GM12878 (cell line): ENCODE measurements at regions not wholly inside any gene's neighbourhood (a gene's known extent, or its start where the extent isn't known, plus 50 kb on each side); places are given as distances from the start of the nearest gene placed in this dataset.

ENCODE experiments used
- ATAC-seq: fragments of 200-7000 bp; cut with Tn5 transposase; 3 replicates; pipeline ENCODE4 v1.9.1; 2020; ENCODE audit warnings: mild to moderate bottlenecking, moderate library complexity
- BruUV-seq: library from RNA; stranded (reverse); fragments of 400-500 nt; replicated peaks from 2 replicates; lab custom pipeline; 2021; lab: Mats Ljungman, UMichigan
- CTCF ChIA-PET: fragments of 300-600 bp; sonication (Branson Sonifier 250); formaldehyde crosslinking; extraction: SDS; loops from one replicate; lab custom pipeline; 2021; ENCODE audit warnings: inconsistent platforms; lab: Yijun Ruan, JAX
- POLR2A ChIA-PET: fragments of 350-600 bp; formaldehyde crosslinking; extraction: SDS; loops from one replicate; lab custom pipeline; 2021; ENCODE audit warnings: inconsistent platforms; lab: Charles Lee
- RAD21 ChIA-PET: fragments of 300-600 bp; sonication (Branson Sonifier 250); formaldehyde crosslinking; loops from one replicate; lab custom pipeline; 2023; ENCODE audit warnings: antibody characterized with exemption; ENCODE audit not compliant: unreplicated experiment; lab: Charles Lee
- SMC1A ChIA-PET: fragments of 300-600 bp; sonication (Branson Sonifier 250); formaldehyde crosslinking; loops from one replicate; lab custom pipeline; 2023; ENCODE audit not compliant: unreplicated experiment, uncharacterized antibody; lab: Charles Lee
- DNase-seq: peaks from one replicate; pipeline ENCODE4 v3.0.0-alpha.2; 2011; ENCODE audit warnings: low read depth, low spot score
- FAIRE-seq: peaks from 3 replicates; lab custom pipeline; 2011; peaks lifted over from hg19 to GRCh38; lab: Jason Lieb, UNC
- H2AFZ ChIP-seq: 2 replicates; pipeline ENCODE4 v1.6.0; 2011; ENCODE audit warnings: low read depth, low read length, control low read depth; ENCODE audit not compliant: control insufficient read depth
- H3K27ac ChIP-seq: 2 replicates; pipeline ENCODE4 v1.5.1; 2011; ENCODE audit warnings: control low read depth; ENCODE audit not compliant: control insufficient read depth, insufficient read depth
- H3K27me3 ChIP-seq, 2 experiments: replicated peaks in 1 of 2; 2 replicates each; pipeline versions ENCODE4 v1.6.0 to v1.6.1; 2011; ENCODE audit warnings: low read length in 1 of 2; ENCODE audit not compliant: control insufficient read depth in 2 of 2, insufficient read depth in 2 of 2
- H3K36me3 ChIP-seq, 2 experiments: 2 replicates each; pipeline ENCODE4 v1.5.1; 2011; ENCODE audit warnings: low read length in 1 of 2; ENCODE audit not compliant: control insufficient read depth in 2 of 2, insufficient read depth in 2 of 2
- H3K4me1 ChIP-seq: 2 replicates; pipeline ENCODE4 v1.6.1; 2011; ENCODE audit warnings: mild to moderate bottlenecking, low read length, moderate library complexity, mixed read lengths; ENCODE audit not compliant: control insufficient read depth, insufficient read depth
- H3K4me2 ChIP-seq: 2 replicates; pipeline ENCODE4 v1.6.0; 2011; ENCODE audit warnings: control low read depth; ENCODE audit not compliant: control insufficient read depth, insufficient read depth
- H3K4me3 ChIP-seq: fragments of 200-600 bp; sonication (generic); 2 replicates; pipeline ENCODE4 v1.5.1; 2016
- H3K79me2 ChIP-seq: 2 replicates; pipeline ENCODE4 v1.6.0; 2011; ENCODE audit warnings: low read length; ENCODE audit not compliant: control insufficient read depth, insufficient read depth
- H3K9ac ChIP-seq: 2 replicates; pipeline ENCODE4 v1.8.0; 2011; ENCODE audit warnings: low read length, control low read depth, mixed read lengths; ENCODE audit not compliant: control insufficient read depth, insufficient read depth
- H3K9me3 ChIP-seq: replicated peaks from 3 replicates; pipeline ENCODE4 v1.5.1; 2011; ENCODE audit warnings: mild to moderate bottlenecking, low read length; ENCODE audit not compliant: control insufficient read depth, insufficient read depth
- H4K20me1 ChIP-seq: 2 replicates; pipeline ENCODE4 v1.6.0; 2011; ENCODE audit not compliant: control insufficient read depth, insufficient read depth
- ASH2L ChIP-seq: fragments of 300-600, 200-600 bp; sonication (generic); IDR thresholded peaks from 2 replicates; pipeline ENCODE4 v1.6.1; 2017; ENCODE audit warnings: low read depth, mild to moderate bottlenecking, borderline replicate concordance
- BCL11A ChIP-seq: IDR thresholded peaks from 2 replicates; pipeline ENCODE4 v1.6.1; 2011; ENCODE audit warnings: low read depth, low read length
- BRCA1 ChIP-seq: IDR thresholded peaks from 2 replicates; pipeline ENCODE4 v1.6.1; 2011; ENCODE audit warnings: low read depth, low read length, improper control_type of control experiment
- FOXK2 ChIP-seq: fragments of 450-650 bp; IDR thresholded peaks from 2 replicates; pipeline ENCODE4 v1.6.1; 2017; ENCODE audit warnings: mild to moderate bottlenecking, moderate library complexity
- GABPA ChIP-seq: IDR thresholded peaks from 2 replicates; pipeline ENCODE4 v1.6.1; 2014; ENCODE audit warnings: antibody characterized with exemption, low read depth, mild to moderate bottlenecking, inconsistent platforms
- HDGF ChIP-seq: fragments of 450-650 bp; IDR thresholded peaks from 2 replicates; pipeline ENCODE4 v1.6.1; 2016; ENCODE audit warnings: antibody characterized with exemption
- IKZF2 ChIP-seq, 2 experiments: fragments of 450-650 bp; IDR thresholded peaks; 2 replicates each; pipeline ENCODE4 v1.6.1; 2017; ENCODE audit warnings: mild to moderate bottlenecking in 2 of 2, moderate library complexity in 2 of 2
- LARP7 ChIP-seq: fragments of 450-650 bp; IDR thresholded peaks from 2 replicates; pipeline ENCODE4 v1.6.1; 2017; ENCODE audit warnings: mild to moderate bottlenecking
- MEF2A ChIP-seq: IDR thresholded peaks from 2 replicates; pipeline ENCODE4 v1.6.1; 2011; ENCODE audit warnings: low read depth, mild to moderate bottlenecking, low read length, moderate library complexity; ENCODE audit not compliant: insufficient read depth
- RAD51 ChIP-seq: fragments of 450-650 bp; IDR thresholded peaks from 2 replicates; pipeline ENCODE4 v1.6.1; 2016; ENCODE audit warnings: moderate library complexity, mild to moderate bottlenecking, inconsistent platforms
- RB1 ChIP-seq: fragments of 450-650 bp; formaldehyde crosslinking; IDR thresholded peaks from 2 replicates; pipeline ENCODE4 v1.6.1; 2017; ENCODE audit warnings: mild to moderate bottlenecking, borderline replicate concordance
- RELA ChIP-seq: fragments of 450-650 bp; IDR thresholded peaks from 2 replicates; pipeline ENCODE4 v1.8.0; 2014; ENCODE audit warnings: borderline replicate concordance; ENCODE audit not compliant: partially characterized antibody
- SMAD1 ChIP-seq: fragments of 450-650 bp; IDR thresholded peaks from 2 replicates; pipeline ENCODE4 v1.6.1; 2018; ENCODE audit warnings: mild to moderate bottlenecking, low read depth; ENCODE audit not compliant: partially characterized antibody
- SMAD5 ChIP-seq: IDR thresholded peaks from 2 replicates; pipeline ENCODE4 v1.6.1; 2016; ENCODE audit warnings: antibody characterized with exemption, low read depth
- SMC3 ChIP-seq: IDR thresholded peaks from 2 replicates; pipeline ENCODE4 v1.6.1; 2011; ENCODE audit warnings: low read length, improper control_type of control experiment, borderline replicate concordance
- ZNF207 ChIP-seq: fragments of 450-650 bp; IDR thresholded peaks from 2 replicates; pipeline ENCODE4 v1.6.1; 2014; ENCODE audit warnings: antibody characterized with exemption, mild to moderate bottlenecking, borderline replicate concordance
- ZNF24 ChIP-seq: fragments of 450-650 bp; IDR thresholded peaks from 2 replicates; pipeline ENCODE4 v1.6.1; 2017; ENCODE audit warnings: antibody characterized with exemption, mild to moderate bottlenecking
- ZNF274 ChIP-seq: IDR thresholded peaks from one replicate; pipeline ENCODE4 v1.8.0; 2011; ENCODE audit not compliant: insufficient read length, insufficient read depth
- ZNF592 ChIP-seq: fragments of 450-650 bp; IDR thresholded peaks from 2 replicates; pipeline ENCODE4 v1.6.1; 2017; ENCODE audit warnings: mild to moderate bottlenecking, moderate library complexity
- ZNF622 ChIP-seq: fragments of 450-650 bp; IDR thresholded peaks from 2 replicates; pipeline ENCODE4 v1.6.1; 2017; ENCODE audit warnings: mild to moderate bottlenecking, inconsistent platforms
- WGBS: methylation state at CpG from one replicate; pipeline ENCODE4 v1.1.6; 2016; ENCODE audit warnings: low lambda C conversion rate; ENCODE audit not compliant: insufficient replicate concordance, insufficient coverage; ENCODE audit errors: missing lambda C conversion rate; 5-methylcytosine and 5-hydroxymethylcytosine counted together
- in situ Hi-C: fragments of 300-500 bp; cut with MboI; formaldehyde crosslinking; loops from 9 replicates; pipeline ENCODE4 v1.14.3; 2018; ENCODE audit warnings: mixed read lengths
- intact Hi-C: fragments of 100-400 bp; cut with micrococcal nuclease; formaldehyde crosslinking; loops from one replicate; pipeline ENCODE4 v1.14.2; 2022; ENCODE audit not compliant: unreplicated experiment

DNA sequence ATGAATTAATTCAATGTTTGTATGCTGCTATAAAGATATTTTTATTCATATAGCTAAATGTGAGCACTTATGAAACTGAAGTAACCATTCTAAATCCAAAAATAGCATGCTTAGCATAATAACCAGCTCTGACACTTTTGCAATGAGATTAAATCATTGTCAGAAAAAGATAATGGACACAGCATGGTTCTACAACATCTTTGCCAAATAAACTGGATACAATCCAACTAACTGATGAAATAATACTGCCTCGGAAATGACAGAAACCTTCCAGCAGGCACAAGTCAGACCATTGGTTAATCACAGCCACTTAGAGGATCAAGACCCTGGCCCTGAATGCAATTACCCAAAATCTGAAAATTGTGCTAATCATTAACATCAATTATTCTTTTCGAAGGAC, 592.7 kb upstream of the ADGRL4 start:
- ChIA-PET CTCF (interaction anchor here (1.7 kb wide), 1 partner anchor 12 kb away, joined by 4 read pairs; no protein-coding TSS in a partner anchor), SMC1A (no interaction called here), POLR2A (no interaction called here), RAD21 (no interaction called here)
- Histone ChIP-seq H3K36me3 (no peaks in the 10 kb centered on the region), H3K27me3 (no peaks in the 10 kb centered on the region), H3K4me1 (no peaks in the 10 kb centered on the region), H3K9me3 (no peaks in the 10 kb centered on the region), H3K4me3 (no peak overlapping the region), H2AFZ (no peak overlapping the region), H4K20me1 (no peaks in the 10 kb centered on the region), H3K4me2 (no peak overlapping the region), H3K79me2 (no peaks in the 10 kb centered on the region), H3K27ac (no peak overlapping the region), H3K9ac (no peak overlapping the region)
- in situ Hi-C loops (no loop called here), intact Hi-C loops (no loop called here)
- FAIRE-seq (no peak), ATAC-seq (no peak), DNase-seq (no peak)
- no TSS peak for BruUV-seq
- WGBS, result 48% methylated on average over 2 of the region's 2 CpGs
- TF ChIP-seq HDGF (no peak), BRCA1 (no peak), ASH2L (no peak), RB1 (no peak), RELA (no peak), BCL11A (no peak), ZNF622 (no peak), ZNF592 (no peak), ZNF274 (no peak), RAD51 (no peak), SMAD1 (no peak), ZNF24 (no peak), SMAD5 (no peak), FOXK2 (no peak), GABPA (no peak), IKZF2 (IDR thresholded peaks at IDR 0.05) (no peak), LARP7 (no peak), MEF2A (no peak), ZNF207 (no peak), SMC3 (no peak)
